GM19468 (cell line): ENCODE measurements at regions not wholly inside any gene's neighbourhood (a gene's known extent, or its start where the extent isn't known, plus 50 kb on each side); places are given as distances from the start of the nearest gene placed in this dataset.

Source experiments
- ATAC-seq: cut with Tn5 transposase; IDR thresholded peaks from one replicate; pipeline ENCODE4 v1.9.1; 2021; ENCODE audit warnings: mild to moderate bottlenecking, moderate library complexity, moderate number of reproducible peaks; ENCODE audit not compliant: unreplicated experiment; ENCODE audit errors: extremely low read depth

DNA sequence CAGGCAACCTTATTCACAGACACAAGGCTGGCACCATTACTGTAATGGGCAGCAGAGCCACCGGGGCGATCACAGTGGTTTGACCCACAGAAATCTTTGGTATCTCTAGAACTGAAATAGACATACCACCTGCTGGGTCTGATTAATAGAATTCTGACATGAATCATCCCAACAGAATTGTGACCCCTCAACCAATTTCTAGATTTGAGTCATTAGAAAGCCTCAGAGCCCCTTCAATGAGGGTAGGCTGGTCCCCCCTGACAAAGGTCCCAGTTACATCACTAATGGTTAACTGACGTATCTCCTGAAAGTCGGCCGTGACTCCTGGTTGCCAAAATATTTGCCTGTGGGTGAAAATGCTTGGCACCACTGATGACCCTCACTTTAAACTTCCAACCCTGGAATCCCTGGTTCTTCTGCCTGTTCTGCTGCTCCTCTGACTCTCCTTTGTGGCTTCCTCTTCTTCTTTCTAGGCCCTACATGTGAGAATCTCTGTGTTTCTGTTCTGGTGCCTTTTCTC, 124.9 kb upstream of the ARID1B start:
- no peak for ATAC-seq

DNA sequence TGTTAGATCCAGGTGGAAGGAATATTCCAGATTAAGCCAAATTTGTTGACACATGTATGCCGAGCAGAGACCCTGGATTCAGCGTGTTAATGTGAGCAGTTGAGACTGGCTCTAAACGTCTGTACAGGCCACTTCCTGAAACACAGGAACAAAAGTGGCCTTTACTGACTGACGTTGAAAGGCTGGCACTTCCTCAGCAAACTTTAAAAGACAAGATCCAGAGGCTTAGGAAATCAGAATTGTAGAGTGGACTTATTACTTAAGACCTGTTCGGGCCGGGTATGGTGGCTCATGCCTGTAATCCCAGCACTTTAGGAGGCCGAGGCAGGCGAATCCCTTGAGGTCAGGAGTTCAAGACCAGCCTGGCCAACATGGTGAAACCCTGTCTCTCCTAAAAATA, 125.7 kb upstream of the ARID1B start:
- no peak for ATAC-seq

GRCh38 chr6:156650896-156651390, 126.2 kb upstream of the ARID1B start:
- ATAC-seq: no peak

- no peak for ATAC-seq
These were observed 128.6 kb upstream of the ARID1B start for GRCh38 chr6:156648616-156649015.

GRCh38 chr6:156647991-156648390, 129.2 kb upstream of the ARID1B start:
- ATAC-seq: no peak

GRCh38 chr6:156647140-156647784, 129.9 kb upstream of the ARID1B start:
- ATAC-seq: peak; percentile 25

DNA sequence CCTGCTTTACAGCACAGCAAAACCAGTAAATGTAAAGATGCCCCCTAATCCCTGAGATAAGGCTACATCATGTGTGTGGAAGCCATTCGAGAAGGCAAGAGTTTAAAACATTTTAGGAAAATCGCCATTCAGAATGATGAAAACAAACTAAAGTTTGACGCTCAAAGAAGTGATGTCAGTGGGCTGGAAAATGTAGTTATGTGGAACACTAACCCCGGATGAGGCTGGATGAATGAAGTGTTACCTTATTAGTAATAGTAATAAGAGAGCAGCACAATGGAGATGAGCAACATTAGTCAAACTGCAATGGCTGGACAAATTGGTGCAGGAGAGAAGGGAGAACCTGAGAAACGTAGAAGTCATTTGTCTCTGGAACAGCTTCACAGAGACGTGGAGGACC, 130.7 kb upstream of the ARID1B start:
- no peak for ATAC-seq

GRCh38 chr6:156645097-156645496, 132.1 kb upstream of the ARID1B start:
- ATAC-seq: no peak

GRCh38 chr6:156639009-156639721, 138.0 kb upstream of the ARID1B start:
- ATAC-seq: no peak

GRCh38 chr6:156638581-156638980, 138.6 kb upstream of the ARID1B start:
- no peak for ATAC-seq

- no peak for ATAC-seq
These were observed 142.2 kb upstream of the ARID1B start for GRCh38 chr6:156634951-156635371.

GRCh38 chr6:156634048-156634447, 143.1 kb upstream of the ARID1B start:
- no peak for ATAC-seq

DNA sequence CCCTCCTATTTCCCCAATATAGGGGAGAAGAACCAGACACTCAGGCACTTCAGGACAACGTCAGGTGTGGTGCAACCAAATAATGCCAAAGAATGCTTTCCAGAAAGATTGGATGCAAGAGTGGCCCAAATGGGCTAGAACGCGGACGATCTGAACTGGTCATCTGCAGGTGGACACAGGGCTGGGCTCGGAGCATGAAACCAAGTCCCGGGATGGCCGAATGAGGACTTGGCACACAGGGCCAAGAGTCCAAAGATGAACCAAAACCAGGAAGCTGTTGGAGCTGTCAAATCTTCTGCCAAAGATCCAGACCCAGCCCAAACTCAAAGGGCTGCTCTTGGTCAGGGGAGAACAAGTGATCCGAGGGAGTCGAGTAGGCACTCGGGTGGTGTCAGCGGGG, 143.9 kb upstream of the ARID1B start:
- no peak for ATAC-seq

DNA sequence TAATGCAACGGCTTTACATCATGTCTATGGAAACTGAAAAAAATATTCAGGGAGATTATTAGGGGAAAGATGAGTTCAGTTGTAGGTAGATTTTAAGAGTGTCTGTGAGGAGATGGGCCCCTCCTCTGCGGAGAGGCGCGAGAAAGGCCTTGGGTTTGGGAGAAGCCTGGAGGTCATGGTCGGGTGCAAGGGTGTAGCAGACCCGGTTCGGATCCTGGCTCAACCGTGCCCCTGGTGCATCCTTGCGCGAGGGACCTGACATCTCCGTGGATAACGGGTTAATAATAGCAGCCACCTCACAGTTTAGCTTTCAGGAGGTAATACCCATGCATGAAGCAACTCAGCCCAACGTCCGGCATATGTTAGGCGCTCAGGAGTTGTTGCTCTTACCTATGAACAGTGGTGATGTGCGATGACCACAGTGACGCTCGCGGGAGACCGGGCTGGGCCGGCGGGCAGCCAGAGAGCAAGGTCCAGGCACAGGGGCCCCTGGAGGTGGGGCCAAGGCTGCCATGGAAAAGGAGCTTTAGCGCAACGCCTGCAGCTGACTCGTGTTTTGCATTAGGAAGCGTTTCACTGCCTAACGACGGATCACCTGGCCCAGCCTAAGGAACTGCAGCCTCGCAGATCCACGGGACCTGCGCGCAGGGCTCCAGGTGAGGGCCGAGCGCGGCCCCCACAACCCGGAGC, 146.4 kb upstream of the ARID1B start:
- ATAC-seq: no peak

DNA sequence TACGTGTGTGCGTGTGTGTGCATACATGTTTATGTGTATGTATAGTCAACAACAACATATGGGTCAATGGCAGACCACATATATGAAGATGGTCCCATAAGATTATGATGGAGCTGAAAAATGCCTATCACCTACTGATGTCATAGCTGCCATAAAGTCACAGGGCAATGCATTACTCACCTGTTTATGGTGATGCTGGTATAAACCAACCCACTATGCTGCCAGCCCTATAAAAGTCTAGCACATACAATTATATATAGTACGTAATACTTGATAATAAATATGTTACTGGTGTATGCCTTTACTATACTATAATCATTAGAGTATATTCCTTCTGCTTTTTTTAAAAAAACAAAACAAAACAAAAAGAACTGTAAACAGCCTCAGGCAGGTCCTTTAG, 148.4 kb upstream of the ARID1B start:
- ATAC-seq: no peak

GRCh38 chr6:156627524-156627923, 149.7 kb upstream of the ARID1B start:
- no peak for ATAC-seq

- ATAC-seq: no peak
These were observed 155.0 kb upstream of the ARID1B start for GRCh38 chr6:156622185-156622584.

DNA sequence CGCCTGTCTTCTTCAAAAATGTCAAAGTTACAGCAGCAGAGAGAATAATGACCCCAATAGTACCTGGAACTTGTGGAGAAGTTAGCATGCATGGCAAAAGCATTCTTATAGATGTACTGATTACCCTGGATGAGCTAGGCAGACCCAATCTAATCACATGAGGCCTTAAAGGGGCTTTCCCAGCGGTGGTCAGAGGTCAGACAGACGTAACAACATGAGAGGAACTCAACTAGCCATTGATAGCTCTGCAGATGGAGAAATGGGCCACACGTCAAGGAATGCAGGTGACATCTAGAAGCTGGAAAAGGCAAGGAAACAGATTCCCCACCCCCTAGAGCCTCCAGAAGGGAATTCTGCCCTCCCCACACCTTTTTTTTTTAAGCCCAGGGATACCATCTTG, 156.8 kb upstream of the ARID1B start:
- ATAC-seq: no peak

DNA sequence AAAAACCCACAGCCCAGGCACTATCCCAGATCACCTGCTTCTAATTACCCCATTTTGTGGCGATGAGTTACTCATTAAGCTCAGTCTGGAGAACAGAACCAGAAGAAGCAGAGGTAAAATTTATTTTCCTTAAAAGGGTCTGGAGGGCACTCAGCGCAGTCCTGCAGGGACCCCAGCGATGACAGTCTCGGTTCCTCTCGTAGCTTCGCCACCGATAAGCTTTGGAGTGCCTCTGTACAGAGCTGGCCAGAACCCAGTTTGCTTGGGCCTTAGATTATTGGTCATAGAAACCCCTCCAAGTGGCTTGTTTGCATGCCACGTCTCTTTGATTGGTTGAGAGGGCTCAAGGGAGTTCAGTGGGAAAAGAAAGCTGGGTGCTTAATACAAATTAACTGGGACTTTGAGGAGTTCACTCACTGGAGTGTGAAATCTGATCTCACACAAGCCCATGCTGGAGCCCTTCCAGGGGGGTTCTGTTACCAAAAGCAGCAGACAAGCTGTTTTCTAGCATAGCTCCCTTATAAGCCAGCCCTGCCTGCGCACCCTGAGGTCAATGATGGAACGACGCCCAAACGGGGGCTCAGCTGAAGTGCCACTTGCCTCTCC, 158.5 kb upstream of the ARID1B start:
- ATAC-seq: no peak

DNA sequence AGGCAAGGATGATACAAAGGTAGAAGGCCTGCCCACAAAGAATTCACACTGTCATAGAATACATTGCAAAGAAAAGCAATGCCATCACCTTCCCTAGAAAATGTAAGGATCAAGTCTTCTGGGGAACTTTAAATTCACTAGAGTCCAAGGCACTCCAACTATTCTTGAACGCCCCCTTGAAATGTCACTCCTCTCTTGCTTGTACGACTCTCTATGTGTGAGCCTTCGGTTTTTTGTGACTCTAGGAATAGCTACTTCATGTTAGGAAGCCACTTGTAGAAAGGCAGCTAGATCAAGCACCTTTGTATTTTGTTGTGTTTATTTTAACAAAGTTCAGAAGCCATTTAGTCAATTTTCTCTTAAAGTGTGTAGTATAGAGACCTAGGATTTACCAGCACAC, 159.2 kb upstream of the ARID1B start:
- no peak for ATAC-seq

GRCh38 chr6:156617376-156617775, 159.8 kb upstream of the ARID1B start:
- no peak for ATAC-seq
